ENCODE measurements at regions not wholly inside any gene's neighbourhood (a gene's known extent, or its start where the extent isn't known, plus 50 kb on each side); places are given as distances from the start of the nearest gene placed in this dataset.

DNA sequence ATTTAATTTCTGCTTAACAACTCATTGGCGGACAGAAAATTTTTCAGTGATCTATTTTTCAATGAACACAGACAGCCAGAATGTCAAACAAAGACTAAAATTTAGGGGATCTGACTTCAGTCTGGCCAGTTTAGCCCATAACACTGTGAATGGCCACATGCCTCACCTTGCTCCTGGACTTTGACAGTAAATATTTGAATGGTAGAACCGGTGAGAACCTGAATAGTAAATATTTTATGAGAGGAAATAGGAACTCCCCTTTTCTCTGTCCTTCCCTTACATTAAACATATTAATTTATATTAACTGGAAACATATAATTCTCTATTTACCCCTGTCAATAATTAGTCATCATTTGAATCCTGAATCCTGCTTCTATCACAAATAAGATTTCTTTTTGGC is 942.1 kb downstream of the KCNJ2 start:
- no peak for DNase-seq

DNA sequence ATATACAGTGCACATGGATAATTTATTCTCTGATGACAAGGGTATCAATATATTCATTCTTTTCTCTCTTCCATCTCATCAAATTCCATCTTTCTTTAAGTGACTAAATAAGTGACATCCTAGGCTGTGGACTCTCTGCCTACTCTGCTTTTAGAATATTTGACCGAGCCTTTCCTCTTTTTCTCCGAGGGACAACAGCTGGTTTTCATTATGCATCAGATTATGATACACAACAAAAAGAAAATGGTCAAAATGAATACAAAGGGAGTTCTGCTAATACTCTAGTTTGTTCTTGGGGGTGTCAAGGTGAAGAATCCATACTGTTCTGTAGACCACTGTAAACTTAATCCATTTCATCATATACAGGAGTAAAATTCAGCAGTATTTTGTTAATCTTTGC is 942.6 kb downstream of the KCNJ2 start:
- DNase-seq = no peak

DNA sequence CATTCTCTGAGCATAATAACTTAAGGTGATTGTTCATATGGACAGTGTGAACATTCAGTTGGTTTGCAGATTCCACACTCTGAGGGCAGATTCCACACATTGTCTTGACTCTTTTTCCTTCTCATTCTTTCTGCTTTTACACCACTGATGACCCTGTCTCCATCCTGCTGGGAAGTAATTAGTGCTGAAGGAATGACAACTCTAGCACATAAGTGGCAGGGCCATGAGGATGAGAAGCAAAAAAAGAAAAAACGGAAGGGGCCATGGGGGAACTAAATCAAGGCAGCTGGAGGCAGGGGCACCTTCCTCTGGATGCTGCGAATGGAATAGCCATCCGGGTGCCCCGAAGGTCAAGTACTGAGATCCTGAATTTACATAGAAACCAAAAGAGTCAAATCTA is 944.0 kb downstream of the KCNJ2 start:
- no peak for DNase-seq

DNA sequence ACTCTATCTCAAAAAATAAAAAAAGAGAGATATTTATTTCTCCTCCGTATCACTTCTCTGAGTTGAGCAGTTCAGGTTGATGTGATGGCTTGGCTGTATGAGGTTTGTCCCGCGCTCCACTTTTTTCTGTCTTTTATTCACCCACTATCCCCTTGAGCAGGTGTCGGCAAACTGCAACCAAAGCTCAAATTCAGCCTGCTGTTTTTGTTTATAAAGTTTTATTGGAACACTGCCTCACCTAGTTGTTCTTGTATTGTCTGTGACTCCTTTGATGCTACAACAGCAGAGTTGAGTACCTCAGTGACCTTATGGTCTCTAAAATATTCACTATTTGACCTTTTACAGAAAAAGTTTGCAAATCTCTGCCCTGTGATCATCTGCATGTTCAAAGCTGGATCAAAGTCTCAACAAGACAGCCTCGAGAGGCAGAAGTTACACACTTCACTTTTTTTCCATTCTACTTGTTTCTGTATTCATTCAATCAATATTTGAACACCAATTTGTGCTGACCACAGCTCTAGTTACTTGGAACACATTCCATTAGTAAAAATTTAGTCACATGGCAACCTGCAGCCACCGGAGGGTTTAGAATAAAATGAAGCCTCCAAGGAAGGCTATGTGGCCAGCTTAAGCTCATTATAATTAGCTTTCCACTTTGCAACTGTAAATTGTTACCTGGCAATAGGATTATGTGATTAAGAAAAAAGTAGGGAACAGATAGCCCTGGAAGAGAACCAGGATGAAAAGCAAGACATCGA is 945.8 kb downstream of the KCNJ2 start:
- no peak for DNase-seq

DNA sequence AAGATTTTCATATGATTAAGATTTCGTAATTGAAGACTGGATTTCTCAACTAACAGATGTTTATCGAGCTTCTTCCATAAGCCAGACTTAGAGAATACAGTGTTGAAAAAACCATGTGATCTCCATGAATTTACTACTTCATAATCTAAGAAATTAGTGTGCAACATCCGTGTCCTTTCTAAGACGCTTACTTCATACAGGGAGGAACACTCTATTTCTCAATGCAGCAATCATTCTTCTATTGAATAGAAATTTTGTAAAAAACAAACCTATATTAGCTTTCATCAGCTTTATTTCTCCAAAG is 946.3 kb downstream of the KCNJ2 start:
- DNase-seq = no peak

DNA sequence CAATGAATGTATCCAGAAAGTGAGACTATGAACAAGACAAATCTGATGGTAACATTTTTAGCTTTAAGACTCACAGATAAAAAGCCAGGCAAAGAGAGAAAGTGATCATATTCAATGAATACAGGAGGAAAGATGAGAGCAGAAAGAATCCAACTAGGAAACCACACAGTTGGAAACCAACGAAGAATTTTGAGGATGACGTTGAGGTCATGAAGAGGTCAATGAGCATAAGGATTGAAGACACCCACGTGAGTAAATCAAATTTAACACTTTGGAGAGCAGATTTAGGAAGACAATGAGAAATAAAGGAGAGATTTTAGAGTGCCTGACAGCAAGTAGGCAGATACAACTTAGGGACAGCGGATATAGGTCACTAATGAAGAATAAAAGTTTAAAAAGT is 948.1 kb downstream of the KCNJ2 start:
- no peak for DNase-seq

DNA sequence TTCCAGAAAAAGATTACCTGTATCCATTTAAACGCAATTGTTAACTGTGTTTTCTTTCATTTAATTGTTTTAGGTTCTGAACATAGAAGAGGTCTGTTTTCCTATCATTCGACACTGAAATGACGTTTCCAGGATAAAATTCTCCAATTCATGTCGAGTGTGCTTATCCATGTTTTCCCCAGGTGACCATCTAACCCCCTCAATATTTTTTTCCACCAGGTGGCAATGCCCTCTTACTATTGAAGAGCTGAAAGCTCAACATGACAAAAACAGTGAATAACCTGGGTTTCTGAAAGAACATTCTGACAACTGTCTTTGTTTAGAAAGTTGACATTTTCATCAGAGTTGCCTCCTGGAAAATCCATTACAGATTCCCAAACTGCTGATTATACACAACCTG is 948.7 kb downstream of the KCNJ2 start:
- DNase-seq = no peak

DNA sequence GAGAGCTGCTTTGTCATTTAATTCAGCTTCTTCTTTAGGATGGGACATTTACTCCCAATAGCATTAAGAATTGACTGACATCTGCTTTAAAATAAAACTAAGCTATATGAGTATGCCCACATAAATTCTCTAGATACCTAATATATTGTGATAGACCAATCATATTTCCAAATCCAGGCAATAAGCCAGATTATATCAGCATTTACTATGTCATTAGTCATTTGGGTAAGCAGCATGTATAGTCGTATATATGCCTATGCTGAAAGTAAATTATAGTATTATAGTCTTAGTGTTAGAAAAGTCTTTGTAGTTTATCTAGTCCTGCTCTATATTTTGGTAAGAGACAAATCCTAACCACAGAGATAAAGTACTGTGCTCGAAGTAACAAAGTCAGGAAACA is 958.1 kb downstream of the KCNJ2 start:
- no peak for DNase-seq

DNA sequence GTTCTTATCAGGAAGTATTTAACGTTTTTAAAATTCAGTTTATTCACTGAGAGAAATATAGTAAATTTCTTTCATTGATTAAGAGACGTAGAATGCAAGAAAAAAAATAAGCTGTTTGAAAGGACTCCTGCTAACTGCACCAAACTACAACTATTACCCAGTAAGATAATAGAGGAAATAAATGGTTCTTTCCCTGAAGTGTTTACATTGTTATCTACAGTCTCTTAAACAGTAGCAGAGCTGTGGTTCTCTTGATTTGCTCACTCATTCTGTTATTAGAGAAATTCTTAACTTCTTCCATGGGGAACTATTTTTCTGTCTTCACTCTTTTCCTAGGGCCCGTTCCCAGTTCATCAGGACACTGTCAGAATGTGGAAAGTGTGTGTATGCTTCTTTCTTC is 973.0 kb downstream of the KCNJ2 start:
- DNase-seq = no peak

DNA sequence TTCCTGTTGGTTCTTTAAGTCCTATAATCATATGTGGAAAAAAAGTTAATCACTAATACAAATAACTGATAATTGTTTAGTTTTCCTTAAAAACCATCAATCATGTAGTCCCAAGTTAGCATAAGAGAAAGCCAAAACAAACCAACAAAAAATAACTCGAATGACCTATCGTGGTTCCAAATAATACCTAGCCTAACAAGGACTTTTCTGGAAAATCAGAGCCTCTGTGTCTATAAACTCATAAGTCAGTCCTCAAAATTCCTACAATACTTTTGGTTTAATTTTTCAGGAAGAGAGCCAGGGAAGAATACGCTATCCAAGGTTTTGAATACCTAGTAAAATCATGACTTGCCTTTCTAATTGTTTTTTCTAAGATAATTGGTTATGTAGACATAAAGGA is 975.3 kb upstream of the SOX9 start:
- DNase-seq = no peak

DNA sequence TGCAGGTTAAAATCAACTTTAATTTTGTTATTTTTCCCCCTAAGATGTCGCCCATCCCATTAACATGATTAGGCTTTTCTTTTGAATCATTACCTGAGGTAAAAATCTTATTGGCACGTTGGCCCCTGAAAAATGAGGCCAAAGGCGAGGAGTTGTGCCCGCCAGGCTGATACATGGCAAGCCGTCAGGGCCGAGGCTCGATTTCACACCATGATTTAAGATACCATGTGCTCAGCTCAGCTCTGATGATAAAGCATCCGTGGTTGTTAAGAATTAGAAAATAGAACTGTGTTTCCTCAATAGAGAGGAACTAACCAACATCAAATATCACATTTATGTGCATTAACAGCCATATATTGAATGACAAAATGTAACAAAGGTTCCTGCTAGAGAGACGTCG is 972.9 kb upstream of the SOX9 start:
- DNase-seq = no peak

DNA sequence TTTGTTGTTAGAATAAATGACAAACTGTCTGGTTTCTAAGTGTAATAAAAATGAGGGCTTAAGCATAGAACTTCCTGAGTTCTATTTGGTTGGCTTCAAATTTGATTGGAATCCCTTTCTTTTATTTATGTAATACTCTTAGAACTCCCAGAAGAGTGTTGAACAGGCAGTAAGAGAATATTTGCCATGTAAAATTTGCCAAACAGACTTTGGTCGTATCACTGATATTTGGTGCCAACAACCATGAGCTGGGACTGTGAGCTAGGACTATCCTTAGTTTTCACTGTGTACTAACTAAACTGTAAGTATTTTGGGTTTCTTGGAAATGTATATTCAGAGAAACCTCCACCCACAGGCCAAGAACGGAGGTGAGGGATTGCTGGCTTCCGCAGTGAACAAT is 971.2 kb upstream of the SOX9 start:
- no peak for DNase-seq

DNA sequence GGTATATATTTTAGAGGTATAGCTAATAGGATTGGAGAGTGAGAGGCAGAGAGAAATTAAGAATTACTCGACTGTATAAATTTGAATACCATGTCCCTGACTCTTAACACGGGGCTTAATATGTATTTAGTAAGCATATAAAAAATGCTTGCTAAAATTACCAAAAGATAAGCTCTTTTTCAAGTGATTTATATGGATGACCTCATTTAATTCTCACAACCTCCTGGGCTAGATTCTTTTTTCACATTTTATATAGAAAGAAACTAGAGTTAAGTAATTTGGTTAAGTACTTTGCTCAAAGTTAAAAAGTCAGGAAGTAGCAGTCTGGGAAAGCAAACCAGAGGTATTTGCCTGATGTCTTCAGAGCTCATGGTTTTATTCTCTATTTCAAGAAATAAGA is 963.5 kb upstream of the SOX9 start:
- no peak for DNase-seq

DNA sequence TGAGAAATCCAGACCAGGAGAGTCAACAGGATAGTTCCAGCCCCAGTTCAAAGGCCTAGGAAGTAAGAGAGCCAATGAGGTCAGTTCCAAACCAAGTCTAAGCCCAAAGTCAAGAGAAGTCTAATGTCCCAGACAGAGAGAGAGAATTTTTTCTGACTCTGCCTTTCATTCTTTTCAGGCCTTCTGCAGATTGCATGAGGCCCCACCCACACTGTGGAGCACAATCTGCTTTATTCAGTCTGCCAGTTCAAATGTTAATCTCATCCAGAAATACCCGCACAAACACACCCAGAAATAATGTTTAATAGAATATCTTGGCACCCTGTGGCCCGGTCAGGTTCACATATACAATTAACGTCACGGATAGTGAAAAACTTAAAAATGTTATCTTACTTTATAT is 962.4 kb upstream of the SOX9 start:
- DNase-seq = no peak

DNA sequence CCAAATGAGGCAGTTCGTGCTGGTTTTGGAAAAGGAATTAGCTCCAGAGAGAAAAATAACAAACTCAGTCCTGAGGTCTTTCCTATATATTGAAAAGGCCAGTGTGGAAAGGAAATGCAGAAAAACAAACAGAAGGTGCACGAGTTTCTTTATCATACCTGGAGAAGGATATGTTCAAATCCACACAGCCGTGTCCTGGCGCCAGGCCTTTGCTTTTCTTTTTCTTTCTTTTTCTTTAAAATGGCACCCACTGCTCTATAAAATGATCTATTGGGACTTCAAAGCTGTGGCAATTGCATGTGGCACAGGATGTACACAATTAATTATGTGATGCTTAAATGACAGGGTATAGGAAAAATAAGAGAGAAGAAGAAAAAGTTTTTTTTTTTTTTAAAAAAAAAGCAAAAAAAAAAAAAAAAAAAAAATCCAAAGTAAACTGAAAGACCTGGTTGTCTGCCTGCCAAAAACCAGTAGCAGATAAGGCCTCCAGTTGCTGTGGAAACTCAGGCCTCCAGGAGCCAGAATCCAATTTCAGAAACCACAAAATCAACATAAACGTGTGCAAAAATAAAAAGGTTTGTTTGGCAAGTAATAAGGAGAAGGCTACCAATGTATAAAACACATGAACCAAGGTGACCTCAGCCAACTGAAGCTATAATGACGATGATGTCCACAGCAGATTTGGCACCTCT is 957.6 kb upstream of the SOX9 start:
- DNase-seq = no peak

DNA sequence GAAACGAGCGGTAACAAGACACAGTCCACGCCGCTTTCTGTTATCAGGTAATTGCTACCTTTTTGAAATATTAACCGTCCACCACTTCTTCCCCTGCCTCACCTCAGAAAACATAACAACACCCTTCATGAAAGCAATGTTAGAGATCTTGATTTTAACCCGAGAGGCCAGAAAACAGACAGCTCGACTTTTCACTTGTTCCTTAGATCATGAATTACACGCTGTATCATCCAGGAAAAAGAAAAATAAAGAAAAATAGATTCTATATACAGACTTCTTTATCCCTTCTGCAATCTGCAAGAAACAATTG is 957.1 kb upstream of the SOX9 start:
- no peak for DNase-seq

DNA sequence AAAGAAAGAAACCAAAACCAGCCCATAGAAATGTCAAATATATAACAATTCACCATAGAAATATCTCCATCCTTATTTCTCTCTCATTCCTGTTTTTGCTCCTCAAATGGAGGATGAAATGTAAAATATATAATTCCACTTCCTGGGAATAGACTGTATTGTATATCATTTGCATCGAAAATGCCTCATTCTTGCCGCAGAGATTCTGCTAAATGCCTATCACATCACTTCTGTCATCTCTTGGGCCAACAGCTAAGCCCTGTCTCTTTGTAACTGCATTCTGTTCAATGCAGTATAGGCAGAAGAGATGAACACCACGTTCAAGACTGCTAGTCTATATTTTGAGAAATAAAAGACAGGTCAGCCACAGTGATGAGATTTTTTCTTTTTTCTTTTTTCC is 956.3 kb upstream of the SOX9 start:
- DNase-seq = no peak

DNA sequence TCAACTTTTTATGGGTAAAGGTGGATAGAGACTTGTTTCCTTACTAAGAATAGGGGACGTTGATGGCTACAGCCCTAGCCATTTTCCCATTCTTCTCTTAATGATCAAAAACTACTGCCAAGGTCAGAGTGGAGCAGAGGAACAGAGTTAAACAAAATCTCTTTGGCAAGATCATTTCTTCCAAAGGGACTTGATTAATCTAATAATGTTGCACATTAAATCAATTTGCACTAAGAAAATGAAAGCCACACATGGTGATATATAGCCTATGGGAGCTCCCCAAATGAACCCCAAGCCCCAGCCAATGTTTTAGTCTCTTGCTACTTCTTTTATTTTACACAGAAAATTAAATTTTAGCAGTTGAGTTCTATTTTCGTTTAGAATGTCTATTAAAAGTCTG is 954.5 kb upstream of the SOX9 start:
- no peak for DNase-seq

DNA sequence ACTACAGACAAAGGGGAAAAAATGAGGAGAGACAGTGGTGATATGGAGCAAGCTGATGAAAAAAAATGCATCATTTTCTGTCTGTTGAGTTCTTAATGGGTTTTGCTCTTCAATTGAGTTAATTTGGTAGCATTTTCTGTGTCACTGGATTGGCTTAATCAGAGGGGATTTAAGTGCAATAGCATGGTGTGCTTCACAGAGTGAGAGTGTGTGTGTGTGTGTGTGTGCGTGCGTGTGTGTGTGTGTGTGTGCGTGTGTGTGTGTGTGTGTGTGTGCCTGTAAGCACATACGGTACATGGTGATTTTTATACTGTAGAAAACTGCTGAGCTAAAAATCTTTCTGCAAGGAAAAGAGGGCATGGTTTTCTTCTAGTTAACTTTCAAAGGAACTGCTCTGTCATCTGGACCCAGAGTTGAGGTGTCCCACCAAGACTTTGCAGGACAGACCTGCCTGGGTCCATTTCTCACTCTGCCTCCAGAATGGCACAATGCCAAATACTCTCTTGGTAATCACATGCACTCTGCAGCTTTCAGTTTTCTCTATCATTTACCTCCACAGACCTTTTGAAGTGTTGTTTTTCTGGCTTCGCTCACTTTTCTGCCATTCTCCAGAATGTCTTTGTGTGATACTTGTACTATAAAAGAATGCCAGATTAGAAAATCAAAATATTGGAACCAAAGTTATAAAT is 952.6 kb upstream of the SOX9 start:
- no peak for DNase-seq

DNA sequence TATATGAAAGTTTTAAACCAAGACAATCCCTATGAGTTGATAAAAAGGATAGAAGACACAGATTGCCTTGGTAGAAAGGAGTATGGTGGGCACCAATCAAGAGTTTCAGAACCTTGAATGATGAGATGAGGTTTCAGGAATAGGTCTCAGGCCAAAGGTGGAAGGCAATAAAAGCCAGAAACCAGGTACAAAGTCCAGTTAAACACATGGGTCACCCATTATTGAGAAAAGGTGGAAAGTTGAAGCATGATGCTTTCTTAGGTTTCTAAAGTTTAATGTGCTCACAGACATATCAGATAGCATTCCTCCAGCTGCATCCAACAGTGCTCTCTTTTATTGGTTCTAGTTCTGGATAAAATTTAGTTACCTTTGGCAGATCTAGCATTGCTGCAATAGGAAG is 950.8 kb upstream of the SOX9 start:
- DNase-seq = no peak

DNA sequence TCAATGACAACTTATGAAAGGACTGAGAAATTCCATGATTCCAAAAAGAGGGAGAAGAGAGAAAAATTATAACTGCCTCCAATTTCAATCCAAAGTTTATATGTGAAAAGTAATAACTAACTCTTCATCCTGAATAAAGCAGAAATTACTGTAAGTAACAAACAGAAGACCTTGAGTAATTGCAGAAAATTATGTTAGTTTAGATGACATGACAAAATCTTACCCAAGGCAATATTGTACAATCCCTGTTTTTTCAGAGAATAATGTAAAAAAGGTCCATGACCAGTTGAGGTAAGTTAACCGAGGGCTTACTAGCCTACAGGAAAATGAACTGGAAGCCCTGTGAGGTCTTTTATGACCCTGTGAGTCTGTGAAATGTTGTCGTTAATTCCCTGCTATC is 949.5 kb upstream of the SOX9 start:
- no peak for DNase-seq

DNA sequence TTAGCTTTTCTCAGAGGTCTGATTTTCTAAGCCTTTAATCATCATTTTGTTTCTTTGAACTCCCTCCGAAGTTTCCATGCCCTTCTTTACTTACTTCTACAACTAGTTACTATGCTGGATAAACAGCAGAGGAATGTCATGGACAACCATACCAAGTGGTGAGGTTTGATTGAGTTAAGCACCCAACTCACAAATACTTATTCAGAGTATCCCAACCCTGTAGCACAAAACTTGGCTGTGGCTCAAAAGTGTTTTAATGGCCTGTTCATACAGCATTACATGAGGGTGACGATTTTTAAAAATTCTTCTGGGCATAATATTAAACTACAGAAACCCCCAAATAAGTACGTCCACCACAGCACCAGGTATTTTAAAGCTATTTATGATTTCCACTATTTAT is 946.8 kb upstream of the SOX9 start:
- DNase-seq = no peak

DNA sequence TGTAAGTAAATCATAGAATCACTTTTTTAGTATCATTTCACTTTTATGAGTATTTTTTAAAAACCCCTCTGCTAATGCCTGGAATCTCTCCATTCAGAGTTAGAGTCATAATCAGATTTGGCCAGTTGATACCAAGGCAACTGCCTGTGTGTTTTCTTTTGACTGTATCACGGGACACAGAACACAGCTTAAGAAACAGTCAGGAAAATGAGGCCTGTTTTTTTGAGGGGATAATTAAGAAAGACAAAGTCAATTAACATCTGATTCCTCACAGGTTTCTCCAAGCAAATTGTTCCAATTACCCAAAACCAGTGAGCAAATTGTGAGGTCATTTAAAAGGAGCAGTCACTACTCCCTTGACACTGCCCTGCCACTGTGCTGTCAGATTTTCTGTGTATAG is 944.5 kb upstream of the SOX9 start:
- DNase-seq = no peak

DNA sequence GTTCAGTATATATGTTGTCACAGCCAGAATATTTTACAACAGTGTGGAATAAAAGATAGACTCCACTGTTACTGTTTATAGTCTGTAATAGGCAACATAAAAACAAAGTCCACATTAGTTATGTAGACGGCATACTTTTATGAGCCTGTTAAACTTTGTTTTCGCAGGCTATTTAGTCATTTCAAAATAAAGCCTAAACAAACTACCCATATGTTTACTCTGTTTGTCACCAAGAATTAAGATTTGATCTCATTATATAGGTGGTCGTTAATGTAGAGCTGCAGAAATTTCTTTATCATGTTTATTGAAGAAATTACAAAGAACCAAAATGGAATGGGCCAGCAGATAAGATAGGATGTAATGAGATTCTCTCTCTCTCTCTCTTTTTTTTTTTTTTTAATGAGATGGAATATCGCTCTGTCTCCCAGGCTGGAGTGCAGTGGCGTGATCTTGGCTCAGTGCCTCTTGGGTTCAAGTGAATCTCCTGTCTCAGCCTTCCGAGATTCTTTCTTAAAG is 943.8 kb upstream of the SOX9 start:
- no peak for DNase-seq

All from CD4-positive, alpha-beta T cell treated with Interleukin-12 subunit alpha and Interleukin-12 subunit beta, for 1 hour (primary cell).